Choroid plexus epithelial cell (primary cell): ENCODE measurements at regions not wholly inside any gene's neighbourhood (a gene's known extent, or its start where the extent isn't known, plus 50 kb on each side); places are given as distances from the start of the nearest gene placed in this dataset.
"Not testable (repeated sequence)": the region's sequence is repeated elsewhere in the genome, so short reads cannot be mapped to it uniquely, and the experiment has no call there.

Experiments used
- DNase-seq: peaks from one replicate; pipeline ENCODE4 v3.0.0-alpha.2; 2010; ENCODE audit warnings: low read depth
- H3K4me3 ChIP-seq: 2 replicates; pipeline ENCODE4 v1.5.1; 2011; ENCODE audit warnings: low read depth, mild to moderate bottlenecking, control low read depth, low read length, moderate library complexity
- TF ChIP-seq, protein P1 (sequence below): conservative IDR thresholded peaks from 2 replicates; pipeline ENCODE4 v1.5.1; 2011; ENCODE audit warnings: low read depth, mild to moderate bottlenecking, control low read depth, inconsistent platforms, low read length, moderate library complexity

DNA sequence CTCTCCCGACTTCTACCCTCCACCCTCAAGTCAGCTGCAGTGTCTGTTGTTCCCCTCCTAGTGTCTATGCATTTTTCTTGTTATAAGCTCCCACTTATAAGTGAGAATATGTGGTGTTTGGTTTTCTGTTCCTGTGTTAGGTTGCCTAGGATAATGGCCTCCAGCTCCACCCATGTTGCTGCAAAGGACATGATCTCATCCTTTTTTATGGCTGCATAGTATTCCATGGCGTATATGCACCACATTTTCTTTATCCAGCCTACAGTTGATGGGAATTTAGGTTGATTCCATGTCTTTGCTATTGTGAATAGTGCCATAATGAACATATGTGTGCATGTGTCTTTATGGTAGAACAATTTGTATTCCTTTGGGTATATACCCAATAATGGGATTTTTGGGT lies 80.7 kb downstream of the SPTSSA start:
- DNase-seq, H3K4me3 ChIP-seq: not testable (repeated sequence)

- H3K4me3 ChIP-seq, result no peak overlapping the region
- no peak for DNase-seq
- TF ChIP-seq, protein P1, sequence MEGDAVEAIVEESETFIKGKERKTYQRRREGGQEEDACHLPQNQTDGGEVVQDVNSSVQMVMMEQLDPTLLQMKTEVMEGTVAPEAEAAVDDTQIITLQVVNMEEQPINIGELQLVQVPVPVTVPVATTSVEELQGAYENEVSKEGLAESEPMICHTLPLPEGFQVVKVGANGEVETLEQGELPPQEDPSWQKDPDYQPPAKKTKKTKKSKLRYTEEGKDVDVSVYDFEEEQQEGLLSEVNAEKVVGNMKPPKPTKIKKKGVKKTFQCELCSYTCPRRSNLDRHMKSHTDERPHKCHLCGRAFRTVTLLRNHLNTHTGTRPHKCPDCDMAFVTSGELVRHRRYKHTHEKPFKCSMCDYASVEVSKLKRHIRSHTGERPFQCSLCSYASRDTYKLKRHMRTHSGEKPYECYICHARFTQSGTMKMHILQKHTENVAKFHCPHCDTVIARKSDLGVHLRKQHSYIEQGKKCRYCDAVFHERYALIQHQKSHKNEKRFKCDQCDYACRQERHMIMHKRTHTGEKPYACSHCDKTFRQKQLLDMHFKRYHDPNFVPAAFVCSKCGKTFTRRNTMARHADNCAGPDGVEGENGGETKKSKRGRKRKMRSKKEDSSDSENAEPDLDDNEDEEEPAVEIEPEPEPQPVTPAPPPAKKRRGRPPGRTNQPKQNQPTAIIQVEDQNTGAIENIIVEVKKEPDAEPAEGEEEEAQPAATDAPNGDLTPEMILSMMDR, result no peak
Observed at GRCh38 chr14:34380471-34380845, 81.6 kb downstream of the SPTSSA start.

- DNase-seq, result no peak
- H3K4me3 ChIP-seq, result no peak overlapping the region
Observed at GRCh38 chr14:34379816-34380470, 82.1 kb downstream of the SPTSSA start.

GRCh38 chr14:34376649-34377267 lies 85.3 kb downstream of the SPTSSA start:
- no peak overlapping the region for H3K4me3 ChIP-seq
- no peak for DNase-seq
- TF ChIP-seq, protein P1, result no peak

More at GRCh38 chr14:34379816-34380470, 82.1 kb downstream of the SPTSSA start:
- TF ChIP-seq, protein P1, result no peak

GRCh38 chr14:34374998-34375740 lies 86.9 kb downstream of the SPTSSA start:
- no peak for DNase-seq

GRCh38 chr14:34373191-34373590 lies 88.8 kb downstream of the SPTSSA start:
- TF ChIP-seq, protein P1, result no peak
- H3K4me3 ChIP-seq, result no peak overlapping the region
- DNase-seq, result no peak

More at GRCh38 chr14:34374998-34375740, 86.9 kb downstream of the SPTSSA start:
- TF ChIP-seq, protein P1, result no peak
- H3K4me3 ChIP-seq, result no peak overlapping the region

- no peak overlapping the region for H3K4me3 ChIP-seq
- no peak for DNase-seq
- TF ChIP-seq, protein P1, result no peak
Observed at GRCh38 chr14:34372786-34373185, 89.3 kb downstream of the SPTSSA start.
